Mucosa of rectum (tissue), 2 donors: ENCODE measurements at regions not wholly inside any gene's neighbourhood (a gene's known extent, or its start where the extent isn't known, plus 50 kb on each side); places are given as distances from the start of the nearest gene placed in this dataset.

Source experiments
- H3K27ac ChIP-seq, 2 donors: one replicate each; pipeline ENCODE4 v1.7.0; 2013; ENCODE audit warnings: inconsistent platforms in 2 of 2, low read depth in 2 of 2, low read length in 2 of 2
- H3K27me3 ChIP-seq, 2 donors: one replicate each; pipeline ENCODE4 v1.7.0; 2013; ENCODE audit warnings: low read length in 2 of 2; ENCODE audit not compliant: control insufficient read depth in 2 of 2, insufficient read depth in 2 of 2
- H3K36me3 ChIP-seq, 2 donors: one replicate each; pipeline ENCODE4 v1.7.0; 2013; ENCODE audit warnings: low read length in 2 of 2; ENCODE audit not compliant: control insufficient read depth in 2 of 2, insufficient read depth in 2 of 2
- H3K4me1 ChIP-seq, 2 donors: one replicate each; pipeline ENCODE4 v1.7.0; 2013; ENCODE audit warnings: low read length in 2 of 2, mild to moderate bottlenecking in 1 of 2; ENCODE audit not compliant: control insufficient read depth in 2 of 2, insufficient read depth in 2 of 2
- H3K4me3 ChIP-seq, 2 donors: one replicate each; pipeline ENCODE4 v1.7.0; 2013; ENCODE audit warnings: low read length in 2 of 2
- H3K9ac ChIP-seq, 2 donors: one replicate each; pipeline ENCODE4 v1.7.0; 2013; ENCODE audit warnings: low read length in 2 of 2, low read depth in 1 of 2, mild to moderate bottlenecking in 1 of 2
- H3K9me3 ChIP-seq, 2 donors: one replicate each; pipeline ENCODE4 v1.7.0; 2013; ENCODE audit warnings: low read length in 2 of 2; ENCODE audit not compliant: control insufficient read depth in 2 of 2
- donor health status: healthy.
- donor health status: Normal muscosa, but diverticular disease.

GRCh38 chr22:22151308-22151707 lies 93.3 kb upstream of the VPREB1 start:
- H3K4me1 ChIP-seq: no peaks in the 10 kb centered on the region
- no peaks in the 10 kb centered on the region for H3K9me3 ChIP-seq
- no peak overlapping the region for H3K4me3 ChIP-seq
- peaks cover 0 to 2% of the 10 kb centered on the region in 2 donors for H3K27me3 ChIP-seq
- no peaks in the 10 kb centered on the region for H3K36me3 ChIP-seq
- H3K9ac ChIP-seq: no peak overlapping the region
- H3K27ac ChIP-seq: no peak overlapping the region

GRCh38 chr22:22150457-22150856 lies 94.1 kb upstream of the VPREB1 start:
- no peaks in the 10 kb centered on the region for H3K36me3 ChIP-seq
- H3K27ac ChIP-seq: no peak overlapping the region
- H3K4me1 ChIP-seq: no peaks in the 10 kb centered on the region
- no peaks in the 10 kb centered on the region for H3K9me3 ChIP-seq
- H3K27me3 ChIP-seq: peaks cover 0 to 2% of the 10 kb centered on the region in 2 donors
- no peak overlapping the region for H3K9ac ChIP-seq
- H3K4me3 ChIP-seq: no peak overlapping the region

GRCh38 chr22:22148905-22149304 lies 95.7 kb upstream of the VPREB1 start:
- Histone ChIP-seq H3K4me1 (no peaks in the 10 kb centered on the region), H3K36me3 (no peaks in the 10 kb centered on the region), H3K9ac (no peak overlapping the region), H3K9me3 (no peaks in the 10 kb centered on the region), H3K4me3 (no peak overlapping the region), H3K27ac (no peak overlapping the region), H3K27me3 (peaks cover 0 to 2% of the 10 kb centered on the region in 2 donors)

- Histone ChIP-seq H3K9ac (no peak overlapping the region), H3K36me3 (no peaks in the 10 kb centered on the region), H3K27ac (no peak overlapping the region), H3K4me1 (no peaks in the 10 kb centered on the region), H3K9me3 (no peaks in the 10 kb centered on the region), H3K4me3 (no peak overlapping the region), H3K27me3 (peaks cover 0 to 6% of the 10 kb centered on the region in 2 donors)
Measured at GRCh38 chr22:22144858-22145257, 99.7 kb upstream of the VPREB1 start.

- H3K4me1 ChIP-seq: no peaks in the 10 kb centered on the region
- no peak overlapping the region for H3K9ac ChIP-seq
- H3K9me3 ChIP-seq: no peaks in the 10 kb centered on the region
- no peak overlapping the region for H3K27ac ChIP-seq
- H3K27me3 ChIP-seq: peaks cover 0 to 6% of the 10 kb centered on the region in 2 donors
- no peaks in the 10 kb centered on the region for H3K36me3 ChIP-seq
- no peak overlapping the region for H3K4me3 ChIP-seq
Measured at GRCh38 chr22:22143448-22143847, 101.1 kb upstream of the VPREB1 start.

- Histone ChIP-seq H3K4me1 (no peaks in the 10 kb centered on the region), H3K4me3 (no peak overlapping the region), H3K36me3 (no peaks in the 10 kb centered on the region), H3K27ac (no peak overlapping the region), H3K9me3 (no peaks in the 10 kb centered on the region), H3K9ac (no peak overlapping the region), H3K27me3 (peaks cover 0 to 6% of the 10 kb centered on the region in 2 donors)
Measured at GRCh38 chr22:22142661-22143060, 101.9 kb upstream of the VPREB1 start.

GRCh38 chr22:22141771-22142591 lies 102.6 kb upstream of the VPREB1 start:
- Histone ChIP-seq H3K4me3 (no peak overlapping the region), H3K9ac (no peak overlapping the region), H3K27ac (no peak overlapping the region), H3K36me3 (no peaks in the 10 kb centered on the region), H3K4me1 (no peaks in the 10 kb centered on the region), H3K9me3 (no peaks in the 10 kb centered on the region), H3K27me3 (peaks cover 0 to 6% of the 10 kb centered on the region in 2 donors)

- Histone ChIP-seq H3K4me1 (no peaks in the 10 kb centered on the region), H3K9me3 (no peaks in the 10 kb centered on the region), H3K4me3 (no peak overlapping the region), H3K36me3 (no peaks in the 10 kb centered on the region), H3K27me3 (peaks cover 0 to 6% of the 10 kb centered on the region in 2 donors), H3K27ac (no peak overlapping the region), H3K9ac (no peak overlapping the region)
Measured at GRCh38 chr22:22141031-22141430, 103.6 kb upstream of the VPREB1 start.

- no peak overlapping the region for H3K9ac ChIP-seq
- H3K4me3 ChIP-seq: no peak overlapping the region
- no peaks in the 10 kb centered on the region for H3K36me3 ChIP-seq
- peaks cover 0 to 6% of the 10 kb centered on the region in 2 donors for H3K27me3 ChIP-seq
- no peaks in the 10 kb centered on the region for H3K4me1 ChIP-seq
- no peaks in the 10 kb centered on the region for H3K9me3 ChIP-seq
- no peak overlapping the region for H3K27ac ChIP-seq
Measured at GRCh38 chr22:22139364-22139763, 105.2 kb upstream of the VPREB1 start.

- Histone ChIP-seq H3K4me1 (no peaks in the 10 kb centered on the region), H3K9ac (no peak overlapping the region), H3K27me3 (peaks cover 0 to 6% of the 10 kb centered on the region in 2 donors)
Measured at GRCh38 chr22:22138915-22139314, 105.7 kb upstream of the VPREB1 start.

More at GRCh38 chr22:22138915-22139314, 105.7 kb upstream of the VPREB1 start:
- Histone ChIP-seq H3K4me3 (no peak overlapping the region), H3K27ac (no peak overlapping the region), H3K36me3 (no peaks in the 10 kb centered on the region), H3K9me3 (no peaks in the 10 kb centered on the region)
